ENCODE measurements at regions not wholly inside any gene's neighbourhood (a gene's known extent, or its start where the extent isn't known, plus 50 kb on each side); places are given as distances from the start of the nearest gene placed in this dataset.
A peak's percentile ranks its signal among the peaks of the same experiment; 100 is the strongest.
"Not testable (repeated sequence)": the region's sequence is repeated elsewhere in the genome, so short reads cannot be mapped to it uniquely, and the experiment has no call there.

DNA sequence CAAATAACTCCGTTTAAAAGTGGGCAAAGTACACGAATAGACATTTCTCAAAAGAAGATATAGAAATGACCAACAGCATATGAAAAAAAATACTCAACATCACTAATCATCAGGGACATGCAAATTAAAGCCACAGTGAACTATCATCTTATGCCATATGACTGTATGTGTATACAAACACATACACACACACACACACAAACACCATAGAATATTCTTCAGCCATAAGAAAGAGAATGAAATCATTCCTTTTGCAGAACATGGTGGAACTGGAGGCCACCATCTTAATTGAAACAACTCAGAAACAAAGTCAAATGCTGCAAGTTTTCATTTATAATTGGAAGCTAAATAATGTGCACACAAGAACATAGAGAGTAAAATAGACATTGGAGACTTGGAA, 1019.4 kb downstream of the KCNMA1 start (continued):
- TF ChIP-seq CHD4 (IDR thresholded peaks at IDR 0.05; ENCODE audit: insufficient read depth, insufficient replicate concordance, low read depth, low read length, poor library complexity, severe bottlenecking), result no peak
- no peak for TF ChIP-seq NFIC (IDR thresholded peaks at IDR 0.05)
- no peak for TF ChIP-seq TBL1XR1 (IDR thresholded peaks at IDR 0.05; ENCODE audit: low read length in 2 of 2)
- TF ChIP-seq ZNF445 (CRISPR knock-in tag; IDR thresholded peaks at IDR 0.05; ENCODE audit: low read depth), result no peak
- TF ChIP-seq EWSR1 (IDR thresholded peaks at IDR 0.05; ENCODE audit: borderline replicate concordance, low read depth, partially characterized antibody), result no peak
- TF ChIP-seq, protein P1, sequence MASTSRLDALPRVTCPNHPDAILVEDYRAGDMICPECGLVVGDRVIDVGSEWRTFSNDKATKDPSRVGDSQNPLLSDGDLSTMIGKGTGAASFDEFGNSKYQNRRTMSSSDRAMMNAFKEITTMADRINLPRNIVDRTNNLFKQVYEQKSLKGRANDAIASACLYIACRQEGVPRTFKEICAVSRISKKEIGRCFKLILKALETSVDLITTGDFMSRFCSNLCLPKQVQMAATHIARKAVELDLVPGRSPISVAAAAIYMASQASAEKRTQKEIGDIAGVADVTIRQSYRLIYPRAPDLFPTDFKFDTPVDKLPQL (IDR thresholded peaks at IDR 0.05; ENCODE audit: extremely low read depth, insufficient read length), result no peak

- ATAC-seq; H3K79me2 ChIP-seq (ENCODE audit: control insufficient read depth, insufficient read depth, low read length); in situ Hi-C loops (cut with MboI); H3K4me3 ChIP-seq; intact Hi-C loops (cut with micrococcal nuclease); H3K4me2 ChIP-seq (ENCODE audit: insufficient read depth, low read length); H2AFZ ChIP-seq (ENCODE audit: low read depth, low read length); FAIRE-seq; BruUV-seq (replicated peaks); H3K9ac ChIP-seq (ENCODE audit: insufficient read depth in 1 of 2, low read depth in 2 of 2, low read length in 2 of 2); H3K27ac ChIP-seq (ENCODE audit: extremely low read depth, low read depth, low read length); CTCF ChIA-PET (ENCODE audit: low intra/inter-chr PET ratio); H3K9me3 ChIP-seq (replicated peaks; ENCODE audit: control insufficient read depth, insufficient read depth, low read depth, low read length); POLR2A ChIA-PET; DNase-seq (ENCODE audit: extremely low read depth in 1 of 4, low spot score in 3 of 4); H3K9me1 ChIP-seq (ENCODE audit: control insufficient read depth, insufficient read depth, low read length); H3K36me3 ChIP-seq (ENCODE audit: control insufficient read depth, insufficient read depth, low read length); H4K20me1 ChIP-seq (replicated peaks; ENCODE audit: control insufficient read depth, insufficient read depth, low read length); H3K27me3 ChIP-seq (ENCODE audit: control insufficient read depth in 2 of 2, insufficient read depth in 2 of 2, low read length in 2 of 2); H3K4me1 ChIP-seq (replicated peaks in 1 of 2; ENCODE audit: control insufficient read depth in 2 of 2, insufficient read depth in 2 of 2, low read length in 2 of 2): not testable (repeated sequence)
- TF ChIP-seq NCOA2 (IDR thresholded peaks at IDR 0.05; ENCODE audit: partially characterized antibody in 2 of 2) (peak in 1 of 2 experiments; percentile 95), ZNF274 (IDR thresholded peaks at IDR 0.05; ENCODE audit: borderline replicate concordance, low read depth, low read length) (0 out of 2 replicates have a peak, but pooled peaks have one; percentile 2)
Measured at GRCh38 chr10:76616666-76617065, 1020.9 kb downstream of the KCNMA1 start.

Measured in K562 (cell line).